Fibroblast of skin of scalp (primary cell): ENCODE measurements at regions not wholly inside any gene's neighbourhood (a gene's known extent, or its start where the extent isn't known, plus 50 kb on each side); places are given as distances from the start of the nearest gene placed in this dataset.

ENCODE experiments used
- DNase-seq: peaks from one replicate; pipeline ENCODE4 v3.0.0-alpha.2; 2013

GRCh38 chr6:100267721-100268123 lies 197.0 kb downstream of the SIM1 start:
- DNase-seq: peak; percentile 75

- peak; percentile 27 for DNase-seq
Observed at GRCh38 chr6:100266494-100267401, 198.0 kb downstream of the SIM1 start.

- no peak for DNase-seq
Observed at GRCh38 chr6:100262086-100262485, 202.6 kb downstream of the SIM1 start.

DNA sequence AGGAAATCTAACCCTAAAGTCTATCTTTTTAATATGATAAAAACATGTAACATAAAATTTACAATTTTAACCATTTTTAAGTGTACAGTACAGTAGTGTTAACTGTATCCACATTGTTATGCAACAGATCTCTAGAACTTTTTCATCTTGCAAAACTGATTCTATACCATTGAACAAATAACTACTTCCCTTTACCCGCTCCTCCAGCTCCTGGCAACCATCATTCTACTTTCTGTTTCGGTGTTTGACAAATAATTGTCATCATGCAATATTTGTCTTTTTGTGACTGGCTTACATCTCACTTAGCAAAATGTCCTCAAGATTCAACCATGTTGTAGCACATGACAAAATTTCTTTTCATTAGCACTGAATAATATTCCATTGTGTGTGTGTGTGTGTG lies 203.2 kb downstream of the SIM1 start:
- DNase-seq: no peak

GRCh38 chr6:100260584-100260983 lies 204.1 kb downstream of the SIM1 start:
- DNase-seq: peak; percentile 34

DNA sequence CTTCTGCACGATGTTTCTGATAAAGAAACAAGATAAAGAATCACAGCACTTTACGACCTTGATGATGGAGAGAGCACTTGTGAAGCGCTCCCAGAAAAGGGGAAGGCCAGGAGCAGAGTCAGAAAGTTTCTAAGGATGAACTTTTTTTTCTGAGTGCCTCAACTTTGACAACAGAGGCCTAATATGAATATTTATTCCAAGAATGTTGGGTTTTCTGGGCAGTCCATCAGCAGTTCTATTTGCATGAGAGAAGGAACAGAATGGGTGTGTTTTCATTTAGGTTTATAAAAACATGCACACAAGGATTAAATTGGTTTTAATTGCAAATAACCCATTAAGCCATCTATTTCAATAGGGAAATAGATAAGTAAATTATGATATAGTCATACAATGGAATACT lies 204.9 kb downstream of the SIM1 start:
- no peak for DNase-seq

DNA sequence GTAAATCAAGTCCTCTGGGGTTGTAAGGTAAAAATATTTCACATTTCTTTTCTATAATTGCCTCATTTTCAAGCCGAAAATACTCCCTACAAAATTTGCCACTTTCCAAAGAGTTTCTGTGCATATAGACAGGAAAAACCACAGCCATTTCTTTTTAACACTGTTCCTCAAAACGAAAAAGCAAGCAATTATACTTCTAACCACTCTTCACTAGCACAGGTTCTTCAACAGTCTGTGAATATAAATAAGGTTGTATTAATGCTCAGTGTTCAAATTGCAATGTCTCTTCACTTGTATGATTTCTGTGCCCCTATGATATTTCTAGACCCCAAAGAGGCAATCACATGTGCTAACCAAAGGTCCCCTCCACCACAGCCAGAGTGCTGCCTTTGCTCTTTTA lies 206.0 kb downstream of the SIM1 start:
- DNase-seq: no peak

GRCh38 chr6:100257793-100258395 lies 206.8 kb downstream of the SIM1 start:
- DNase-seq: peak; percentile 79

DNA sequence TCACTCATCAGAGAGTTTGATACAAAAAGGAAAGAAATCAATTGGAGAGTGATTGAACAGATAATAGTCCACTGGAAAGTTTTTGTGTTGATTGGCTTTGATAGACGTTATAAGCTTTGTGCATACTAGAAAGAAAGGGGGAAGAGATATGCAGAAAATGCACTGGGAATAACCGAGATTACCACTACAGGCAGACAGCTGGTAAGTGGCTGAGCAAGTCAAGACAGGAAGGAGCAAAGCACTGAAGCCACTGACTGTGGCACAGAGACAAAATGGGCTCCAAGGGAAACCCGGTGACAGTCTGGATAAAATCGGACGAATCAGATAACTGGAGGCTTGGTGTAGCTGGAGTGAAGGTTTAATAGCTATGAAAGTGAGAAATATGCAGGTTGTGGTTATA lies 209.0 kb downstream of the SIM1 start:
- DNase-seq: no peak

- no peak for DNase-seq
Observed at GRCh38 chr6:100247123-100247522, 217.6 kb downstream of the SIM1 start.

DNA sequence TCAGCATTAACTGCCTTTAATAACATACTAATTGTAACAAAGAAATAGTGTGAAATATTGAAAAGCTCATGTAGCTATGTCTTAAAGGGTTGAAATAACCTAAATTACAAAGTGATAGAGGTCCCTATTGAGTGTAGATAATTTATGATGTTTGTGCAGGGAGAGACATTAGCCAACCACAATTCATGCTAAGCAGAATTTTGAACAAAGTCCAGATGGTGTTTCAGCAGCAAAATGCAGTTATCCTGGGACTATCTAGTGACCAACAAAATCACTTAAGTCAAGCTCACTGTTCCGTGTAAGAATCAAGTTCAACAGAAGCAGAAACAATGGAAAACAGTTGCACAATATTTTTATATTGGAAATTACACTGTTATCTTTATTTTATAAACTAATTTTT lies 218.5 kb downstream of the SIM1 start:
- no peak for DNase-seq

GRCh38 chr6:100240798-100241197 lies 223.9 kb downstream of the SIM1 start:
- DNase-seq: no peak

DNA sequence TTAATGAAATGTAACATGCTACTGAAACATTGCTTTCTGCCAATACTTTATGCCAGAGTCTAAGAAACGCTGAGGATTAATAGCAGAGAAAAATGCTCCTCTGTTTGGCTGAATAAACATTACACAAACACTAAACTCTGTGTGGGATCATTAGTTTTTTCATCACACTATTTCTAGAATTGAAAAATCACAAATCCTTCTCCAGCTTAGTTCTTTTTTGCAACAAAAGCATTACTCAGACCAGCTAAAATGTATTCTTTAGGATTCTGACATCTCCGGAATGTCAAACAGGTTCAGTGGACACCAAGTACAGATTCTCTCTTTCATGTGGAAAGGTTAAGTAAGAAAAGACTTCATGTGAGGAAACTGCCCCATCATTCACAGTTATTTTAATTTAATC lies 226.9 kb downstream of the SIM1 start:
- DNase-seq: peak; percentile 60

GRCh38 chr6:100236389-100236788 lies 228.3 kb downstream of the SIM1 start:
- DNase-seq: no peak

DNA sequence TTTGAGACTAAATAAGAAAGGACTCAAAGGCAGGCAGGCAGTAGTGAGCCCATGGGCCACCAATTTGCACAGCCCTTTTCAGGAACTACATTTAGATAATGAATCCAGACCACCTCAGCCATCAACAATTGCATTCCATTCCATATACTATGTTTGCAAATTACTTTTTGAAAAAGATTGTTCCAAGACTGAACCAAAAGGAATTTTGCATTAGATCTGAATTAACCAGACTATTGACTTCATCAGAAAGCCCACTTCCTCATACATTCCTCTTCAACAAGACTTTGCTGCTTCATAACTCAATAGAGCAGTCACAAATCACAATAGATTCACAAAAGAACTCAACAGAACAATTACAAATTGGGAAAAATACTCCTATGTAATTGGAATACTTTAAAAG lies 229.1 kb downstream of the SIM1 start:
- peak; percentile 38 for DNase-seq

DNA sequence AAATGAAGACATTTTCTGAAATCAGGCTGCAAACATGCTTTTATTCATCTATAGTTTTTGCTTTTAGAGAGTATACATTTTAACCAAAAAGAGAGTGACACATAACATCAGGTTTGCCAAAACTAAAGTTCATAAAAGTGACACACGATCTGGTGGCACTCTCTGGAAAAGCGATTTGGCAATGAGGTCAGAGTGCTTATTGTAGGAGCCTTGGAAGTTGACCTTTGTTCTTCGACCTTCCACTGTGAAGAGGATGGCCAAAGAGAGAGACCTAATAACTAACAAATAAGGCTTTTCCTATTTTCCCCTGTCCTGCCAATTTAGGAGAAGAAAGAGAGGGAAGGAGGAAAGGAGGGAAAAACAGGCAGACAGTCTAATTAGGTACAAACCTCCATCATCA lies 230.1 kb downstream of the SIM1 start:
- DNase-seq: no peak

- no peak for DNase-seq
Observed at GRCh38 chr6:100232781-100233573, 231.7 kb downstream of the SIM1 start.

- peak; percentile 61 for DNase-seq
Observed at GRCh38 chr6:100230953-100231316, 233.8 kb downstream of the SIM1 start.

- no peak for DNase-seq
Observed at GRCh38 chr6:100230115-100230952, 234.4 kb downstream of the SIM1 start.

GRCh38 chr6:100229512-100229911 lies 235.2 kb downstream of the SIM1 start:
- no peak for DNase-seq

DNA sequence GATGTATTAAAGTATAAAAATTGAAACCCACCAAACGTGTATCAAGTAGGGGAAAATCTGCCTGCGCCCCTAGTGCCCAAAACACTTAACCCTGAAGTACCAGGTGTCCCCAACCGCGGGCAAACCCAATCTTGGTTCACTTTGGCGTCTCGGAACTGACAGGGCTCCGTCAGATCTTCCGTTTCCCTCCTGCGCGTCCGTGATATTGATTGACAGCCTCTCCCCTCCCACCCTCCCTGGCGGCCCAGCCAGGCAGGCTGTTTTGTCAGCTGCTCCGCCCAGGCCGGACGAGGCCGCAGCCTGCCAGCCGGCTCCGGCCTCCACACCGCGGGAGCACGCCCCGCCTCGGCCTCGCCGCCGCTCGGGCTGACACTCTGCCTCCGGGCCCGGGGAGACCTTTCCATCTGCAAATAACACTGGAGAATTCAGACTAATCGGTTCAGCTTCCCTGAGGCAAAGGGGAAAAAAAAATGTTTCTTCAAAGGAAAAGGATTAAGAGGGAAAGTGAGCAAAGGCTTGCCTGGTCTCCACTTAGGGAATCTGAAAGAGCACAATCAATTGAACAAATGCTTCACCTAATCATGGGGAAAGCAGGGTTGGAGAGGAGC lies 234.9 kb upstream of the MCHR2 start:
- peak; percentile 61 for DNase-seq

- DNase-seq: no peak
Observed at GRCh38 chr6:100228437-100228833, 234.4 kb upstream of the MCHR2 start.
